Breast epithelium (tissue), 3 donors: ENCODE measurements at regions not wholly inside any gene's neighbourhood (a gene's known extent, or its start where the extent isn't known, plus 50 kb on each side); places are given as distances from the start of the nearest gene placed in this dataset.

Experiments
- POLR2A ChIP-seq: fragments of 450-650 bp; IDR thresholded peaks from one replicate; pipeline ENCODE4 v1.6.1; 2016; ENCODE audit warnings: antibody characterized with exemption, mild to moderate bottlenecking, moderate library complexity
- POLR2AphosphoS5 ChIP-seq, 3 donors: sonication (generic); formaldehyde crosslinking; IDR thresholded peaks; one replicate each; pipeline ENCODE4 v1.6.1; 2017; ENCODE audit warnings: antibody characterized with exemption in 3 of 3
- TF ChIP-seq, protein P1 (sequence below), 3 donors: fragments of 450-650 bp; IDR thresholded peaks; one replicate each; pipeline ENCODE4 v1.5.1; 2016 to 2017; ENCODE audit warnings: antibody characterized with exemption in 3 of 3, mild to moderate bottlenecking in 3 of 3, moderate library complexity in 3 of 3

GRCh38 chr4:19809989-19810388 is 441.7 kb upstream of the SLIT2 start:
- no peak for TF ChIP-seq POLR2A
- TF ChIP-seq, protein P1, sequence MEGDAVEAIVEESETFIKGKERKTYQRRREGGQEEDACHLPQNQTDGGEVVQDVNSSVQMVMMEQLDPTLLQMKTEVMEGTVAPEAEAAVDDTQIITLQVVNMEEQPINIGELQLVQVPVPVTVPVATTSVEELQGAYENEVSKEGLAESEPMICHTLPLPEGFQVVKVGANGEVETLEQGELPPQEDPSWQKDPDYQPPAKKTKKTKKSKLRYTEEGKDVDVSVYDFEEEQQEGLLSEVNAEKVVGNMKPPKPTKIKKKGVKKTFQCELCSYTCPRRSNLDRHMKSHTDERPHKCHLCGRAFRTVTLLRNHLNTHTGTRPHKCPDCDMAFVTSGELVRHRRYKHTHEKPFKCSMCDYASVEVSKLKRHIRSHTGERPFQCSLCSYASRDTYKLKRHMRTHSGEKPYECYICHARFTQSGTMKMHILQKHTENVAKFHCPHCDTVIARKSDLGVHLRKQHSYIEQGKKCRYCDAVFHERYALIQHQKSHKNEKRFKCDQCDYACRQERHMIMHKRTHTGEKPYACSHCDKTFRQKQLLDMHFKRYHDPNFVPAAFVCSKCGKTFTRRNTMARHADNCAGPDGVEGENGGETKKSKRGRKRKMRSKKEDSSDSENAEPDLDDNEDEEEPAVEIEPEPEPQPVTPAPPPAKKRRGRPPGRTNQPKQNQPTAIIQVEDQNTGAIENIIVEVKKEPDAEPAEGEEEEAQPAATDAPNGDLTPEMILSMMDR (IDR thresholded peaks at IDR 0.05) = no peak
- TF ChIP-seq POLR2AphosphoS5 (IDR thresholded peaks at IDR 0.05) = no peak
